ENCODE measurements at regions not wholly inside any gene's neighbourhood (a gene's known extent, or its start where the extent isn't known, plus 50 kb on each side); places are given as distances from the start of the nearest gene placed in this dataset.

DNA sequence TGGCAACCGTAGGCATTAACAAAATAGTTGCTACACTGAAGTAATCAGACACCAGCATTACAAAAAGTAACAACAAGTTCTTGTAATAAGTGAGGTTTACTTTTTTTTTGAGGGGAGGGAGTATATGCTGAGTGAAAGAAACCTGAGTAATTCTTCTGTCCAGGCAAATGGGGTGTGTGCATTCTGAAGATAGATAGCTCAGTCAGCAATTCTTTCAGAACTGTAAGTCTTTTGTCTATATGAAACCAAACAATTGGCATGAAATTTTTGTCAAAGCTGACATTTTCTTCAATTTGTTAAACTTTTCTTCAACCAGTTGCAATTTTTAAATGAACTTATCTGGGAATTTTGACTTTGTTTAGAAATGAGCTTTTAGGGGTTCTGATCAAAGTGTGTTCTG lies 208.1 kb upstream of the THSD7B start:
- Histone ChIP-seq H3K4me3 (replicated peaks in 1 of 4; ENCODE audit: control extremely low read depth in 1 of 4, insufficient read depth in 1 of 4, low read depth in 3 of 4, low read length in 4 of 4) (no peak overlapping the region), H3K4me1 (ENCODE audit: control insufficient read depth, extremely low read depth, insufficient read depth, low read length) (no peaks in the 10 kb centered on the region), H3K79me2 (ENCODE audit: control insufficient read depth, insufficient read depth, low read length) (no peaks in the 10 kb centered on the region), H3K36me3 (ENCODE audit: control insufficient read depth, insufficient read depth, low read length) (no peaks in the 10 kb centered on the region), H4K20me1 (ENCODE audit: control insufficient read depth, extremely low read depth, insufficient read depth, low read length) (no peaks in the 10 kb centered on the region), H3K27me3 (ENCODE audit: control insufficient read depth, insufficient read depth, low read length) (no peaks in the 10 kb centered on the region), H3K4me2 (ENCODE audit: extremely low read depth, insufficient read depth, low read length) (no peak overlapping the region), H3K9ac (ENCODE audit: insufficient read depth, low read length) (no peak overlapping the region), H3K27ac (ENCODE audit: insufficient read depth, low read length) (no peak overlapping the region), H3K9me3 (ENCODE audit: control insufficient read depth, insufficient read depth, low read depth, low read length) (no peaks in the 10 kb centered on the region), H2AFZ (ENCODE audit: low read length) (no peak overlapping the region)
- TF ChIP-seq, protein P1, sequence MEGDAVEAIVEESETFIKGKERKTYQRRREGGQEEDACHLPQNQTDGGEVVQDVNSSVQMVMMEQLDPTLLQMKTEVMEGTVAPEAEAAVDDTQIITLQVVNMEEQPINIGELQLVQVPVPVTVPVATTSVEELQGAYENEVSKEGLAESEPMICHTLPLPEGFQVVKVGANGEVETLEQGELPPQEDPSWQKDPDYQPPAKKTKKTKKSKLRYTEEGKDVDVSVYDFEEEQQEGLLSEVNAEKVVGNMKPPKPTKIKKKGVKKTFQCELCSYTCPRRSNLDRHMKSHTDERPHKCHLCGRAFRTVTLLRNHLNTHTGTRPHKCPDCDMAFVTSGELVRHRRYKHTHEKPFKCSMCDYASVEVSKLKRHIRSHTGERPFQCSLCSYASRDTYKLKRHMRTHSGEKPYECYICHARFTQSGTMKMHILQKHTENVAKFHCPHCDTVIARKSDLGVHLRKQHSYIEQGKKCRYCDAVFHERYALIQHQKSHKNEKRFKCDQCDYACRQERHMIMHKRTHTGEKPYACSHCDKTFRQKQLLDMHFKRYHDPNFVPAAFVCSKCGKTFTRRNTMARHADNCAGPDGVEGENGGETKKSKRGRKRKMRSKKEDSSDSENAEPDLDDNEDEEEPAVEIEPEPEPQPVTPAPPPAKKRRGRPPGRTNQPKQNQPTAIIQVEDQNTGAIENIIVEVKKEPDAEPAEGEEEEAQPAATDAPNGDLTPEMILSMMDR (conservative IDR thresholded peaks at IDR 0.05 in 1 of 2, IDR thresholded peaks at IDR 0.05 in 1 of 2; ENCODE audit: low read depth in 1 of 2, low read length in 2 of 2): no peak
- no peak for TF ChIP-seq EZH2 (IDR thresholded peaks at IDR 0.05; ENCODE audit: low read length, missing control alignments)
- no peak for DNase-seq (ENCODE audit: low read depth in 2 of 2)

DNA sequence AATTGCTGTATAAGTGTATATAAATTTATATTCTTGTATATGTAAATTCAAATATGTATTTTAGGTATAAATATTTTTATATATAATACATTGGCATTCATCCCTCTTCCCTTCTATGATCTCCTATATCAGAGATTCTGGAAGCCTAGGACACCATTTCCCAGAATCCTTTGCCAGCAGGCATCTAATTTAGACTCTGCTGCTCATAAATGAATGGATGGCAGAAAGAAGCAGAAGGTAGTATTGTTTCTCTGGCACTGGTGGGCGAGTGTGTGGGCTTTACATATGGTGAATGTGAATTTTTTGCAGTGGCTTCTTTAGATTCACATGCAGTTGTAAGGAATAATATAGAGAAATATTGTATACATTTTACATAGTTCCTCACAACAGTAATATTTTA lies 215.2 kb upstream of the THSD7B start:
- Histone ChIP-seq H3K4me1 (ENCODE audit: control insufficient read depth, extremely low read depth, insufficient read depth, low read length) (no peaks in the 10 kb centered on the region), H3K36me3 (ENCODE audit: control insufficient read depth, insufficient read depth, low read length) (no peaks in the 10 kb centered on the region), H3K79me2 (ENCODE audit: control insufficient read depth, insufficient read depth, low read length) (no peaks in the 10 kb centered on the region), H3K9me3 (ENCODE audit: control insufficient read depth, insufficient read depth, low read depth, low read length) (no peaks in the 10 kb centered on the region), H3K4me2 (ENCODE audit: extremely low read depth, insufficient read depth, low read length) (no peak overlapping the region), H3K27me3 (ENCODE audit: control insufficient read depth, insufficient read depth, low read length) (no peaks in the 10 kb centered on the region), H3K27ac (ENCODE audit: insufficient read depth, low read length) (no peak overlapping the region), H3K9ac (ENCODE audit: insufficient read depth, low read length) (no peak overlapping the region), H3K4me3 (replicated peaks in 1 of 4; ENCODE audit: control extremely low read depth in 1 of 4, insufficient read depth in 1 of 4, low read depth in 3 of 4, low read length in 4 of 4) (no peak overlapping the region), H2AFZ (ENCODE audit: low read length) (no peak overlapping the region), H4K20me1 (ENCODE audit: control insufficient read depth, extremely low read depth, insufficient read depth, low read length) (no peaks in the 10 kb centered on the region)
- TF ChIP-seq, protein P1 (conservative IDR thresholded peaks at IDR 0.05 in 1 of 2, IDR thresholded peaks at IDR 0.05 in 1 of 2; ENCODE audit: low read depth in 1 of 2, low read length in 2 of 2): no peak
- no peak for TF ChIP-seq EZH2 (IDR thresholded peaks at IDR 0.05; ENCODE audit: low read length, missing control alignments)
- no peak for DNase-seq (ENCODE audit: low read depth in 2 of 2)

DNA sequence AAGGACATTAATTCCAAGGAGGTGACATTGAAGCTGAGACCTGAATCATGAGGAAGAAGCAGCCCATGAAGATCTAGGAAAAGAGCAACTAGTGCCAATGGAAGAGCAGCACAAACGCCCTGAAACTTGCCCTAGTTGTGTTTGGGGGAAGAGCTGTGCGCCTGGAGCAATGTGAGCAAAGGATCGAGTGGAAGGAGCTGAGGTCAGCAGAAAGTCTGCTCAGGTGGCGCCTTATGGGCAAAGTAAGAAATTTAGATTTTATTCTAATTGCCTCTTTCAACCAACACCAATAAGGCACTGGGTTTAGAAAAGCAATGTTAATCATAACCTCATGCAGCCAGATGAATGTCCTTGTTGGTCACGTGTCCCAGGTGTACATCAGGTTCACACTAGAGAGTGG lies 226.0 kb upstream of the THSD7B start:
- H3K4me3 ChIP-seq (replicated peaks in 1 of 4; ENCODE audit: control extremely low read depth in 1 of 4, insufficient read depth in 1 of 4, low read depth in 3 of 4, low read length in 4 of 4): no peak overlapping the region
- H3K4me2 ChIP-seq (ENCODE audit: extremely low read depth, insufficient read depth, low read length): no peak overlapping the region
- no peaks in the 10 kb centered on the region for H3K27me3 ChIP-seq (ENCODE audit: control insufficient read depth, insufficient read depth, low read length)
- H2AFZ ChIP-seq (ENCODE audit: low read length): no peak overlapping the region
- no peak for TF ChIP-seq EZH2 (IDR thresholded peaks at IDR 0.05; ENCODE audit: low read length, missing control alignments)
- TF ChIP-seq, protein P1 (conservative IDR thresholded peaks at IDR 0.05 in 1 of 2, IDR thresholded peaks at IDR 0.05 in 1 of 2; ENCODE audit: low read depth in 1 of 2, low read length in 2 of 2): no peak
- H3K27ac ChIP-seq (ENCODE audit: insufficient read depth, low read length): no peak overlapping the region
- no peaks in the 10 kb centered on the region for H3K9me3 ChIP-seq (ENCODE audit: control insufficient read depth, insufficient read depth, low read depth, low read length)
- no peaks in the 10 kb centered on the region for H3K4me1 ChIP-seq (ENCODE audit: control insufficient read depth, extremely low read depth, insufficient read depth, low read length)
- H4K20me1 ChIP-seq (ENCODE audit: control insufficient read depth, extremely low read depth, insufficient read depth, low read length): no peaks in the 10 kb centered on the region
- no peaks in the 10 kb centered on the region for H3K79me2 ChIP-seq (ENCODE audit: control insufficient read depth, insufficient read depth, low read length)
- no peak for DNase-seq (ENCODE audit: low read depth in 2 of 2)
- H3K9ac ChIP-seq (ENCODE audit: insufficient read depth, low read length): no peak overlapping the region
- H3K36me3 ChIP-seq (ENCODE audit: control insufficient read depth, insufficient read depth, low read length): no peaks in the 10 kb centered on the region
